GM23248 (cell line): ENCODE measurements at regions not wholly inside any gene's neighbourhood (a gene's known extent, or its start where the extent isn't known, plus 50 kb on each side); places are given as distances from the start of the nearest gene placed in this dataset.

Experiments
- DNase-seq: peaks from one replicate; pipeline ENCODE4 v3.0.0-alpha.2; 2015
- H2AFZ ChIP-seq: fragments of 200-600 bp; sonication (generic); 2 replicates; pipeline ENCODE4 v1.6.1; 2016; ENCODE audit warnings: antibody characterized with exemption
- H3F3A ChIP-seq: fragments of 200-600 bp; sonication (generic); 2 replicates; pipeline ENCODE4 v1.6.1; 2016; ENCODE audit warnings: mild to moderate bottlenecking, antibody characterized with exemption, mixed run types; ENCODE audit not compliant: insufficient read depth
- H3K27ac ChIP-seq: fragments of 200-600 bp; sonication (generic); 2 replicates; pipeline ENCODE4 v1.5.1; 2016; ENCODE audit warnings: mild to moderate bottlenecking
- H3K27me3 ChIP-seq: fragments of 200-600 bp; sonication (generic); replicated peaks from 2 replicates; pipeline ENCODE4 v1.6.1; 2016; ENCODE audit warnings: mild to moderate bottlenecking; ENCODE audit not compliant: insufficient read depth
- H3K36me3 ChIP-seq: fragments of 200-600 bp; sonication (generic); 2 replicates; pipeline ENCODE4 v1.6.1; 2016; ENCODE audit warnings: low read depth, mild to moderate bottlenecking
- H3K4me1 ChIP-seq: fragments of 200-600 bp; sonication (generic); 2 replicates; pipeline ENCODE4 v1.6.1; 2016; ENCODE audit warnings: mild to moderate bottlenecking; ENCODE audit not compliant: insufficient read depth
- H3K4me2 ChIP-seq: fragments of 200-600 bp; sonication (generic); one replicate; pipeline ENCODE4 v1.6.1; 2016; ENCODE audit warnings: mild to moderate bottlenecking; ENCODE audit not compliant: unreplicated experiment
- H3K4me3 ChIP-seq: fragments of 200-600 bp; sonication (generic); 2 replicates; pipeline ENCODE4 v1.5.1; 2016; ENCODE audit warnings: mild to moderate bottlenecking
- H3K79me2 ChIP-seq: fragments of 200-600 bp; sonication (generic); 2 replicates; pipeline ENCODE4 v1.6.1; 2016; ENCODE audit warnings: mild to moderate bottlenecking; ENCODE audit not compliant: insufficient read depth
- H3K9ac ChIP-seq: fragments of 200-600 bp; sonication (generic); 2 replicates; pipeline ENCODE4 v1.6.1; 2016; ENCODE audit warnings: mild to moderate bottlenecking
- H3K9me2 ChIP-seq: fragments of 200-600 bp; sonication (generic); 2 replicates; pipeline ENCODE4 v1.6.1; 2016; ENCODE audit warnings: mixed run types, mild to moderate bottlenecking, moderate library complexity; ENCODE audit not compliant: insufficient read depth
- H3K9me3 ChIP-seq: fragments of 200-600 bp; sonication (generic); one replicate; pipeline ENCODE4 v1.6.1; 2017; ENCODE audit warnings: low read depth
- H4K20me1 ChIP-seq: fragments of 200-600 bp; sonication (generic); 2 replicates; pipeline ENCODE4 v1.6.0; 2016; ENCODE audit not compliant: insufficient read depth
- EZH2 ChIP-seq: fragments of 200-600 bp; sonication (generic); IDR thresholded peaks from 2 replicates; pipeline ENCODE4 v1.6.1; 2018; ENCODE audit warnings: antibody characterized with exemption, mild to moderate bottlenecking; ENCODE audit not compliant: insufficient read depth, poor library complexity, severe bottlenecking
- EZH2phosphoT487 ChIP-seq: fragments of 200-600 bp; sonication (generic); IDR thresholded peaks from 2 replicates; pipeline ENCODE4 v1.6.1; 2018; ENCODE audit warnings: antibody characterized with exemption, moderate library complexity, mild to moderate bottlenecking, low read depth; ENCODE audit not compliant: insufficient read depth
- WGBS, 2 experiments: methylation state at CpG; one replicate each; pipeline ENCODE4 v1.1.6; 2015 to 2017; ENCODE audit warnings: low lambda C conversion rate in 2 of 2, low coverage in 1 of 2; ENCODE audit errors: missing lambda C conversion rate in 2 of 2; 5-methylcytosine and 5-hydroxymethylcytosine counted together
- in situ Hi-C: fragments of 300-500 bp; cut with MboI; formaldehyde crosslinking; loops from 2 replicates; pipeline ENCODE4 v1.15.0; 2020

- TF ChIP-seq EZH2phosphoT487: no peak
- no peak for TF ChIP-seq EZH2
Observed at GRCh38 chr14:104397956-104398355, 181.6 kb upstream of the C14orf180 start.

GRCh38 chr14:104398656-104399055 lies 180.9 kb upstream of the C14orf180 start:
- H3K9me3 ChIP-seq: no peaks in the 10 kb centered on the region
- no peaks in the 10 kb centered on the region for H3K4me1 ChIP-seq
- in situ Hi-C loops: no loop called here
- H3K36me3 ChIP-seq: no peaks in the 10 kb centered on the region
- 26 to 35% methylated on average over 7 of the region's 7 CpGs for WGBS, 2 experiments
- no peak for DNase-seq
- H3K79me2 ChIP-seq: no peaks in the 10 kb centered on the region
- no peaks in the 10 kb centered on the region for H3K27me3 ChIP-seq
- H2AFZ ChIP-seq: no peak overlapping the region
- no peaks in the 10 kb centered on the region for H3K9me2 ChIP-seq
- H3K4me2 ChIP-seq: no peak overlapping the region
- no peak overlapping the region for H3K4me3 ChIP-seq
- H3F3A ChIP-seq: no peaks in the 10 kb centered on the region
- H4K20me1 ChIP-seq: no peaks in the 10 kb centered on the region
- no peak overlapping the region for H3K9ac ChIP-seq
- no peak overlapping the region for H3K27ac ChIP-seq
- no peak for TF ChIP-seq EZH2phosphoT487

More at GRCh38 chr14:104397956-104398355, 181.6 kb upstream of the C14orf180 start:
- no peak overlapping the region for H3K4me3 ChIP-seq
- no peaks in the 10 kb centered on the region for H3K79me2 ChIP-seq
- no peak overlapping the region for H3K27ac ChIP-seq
- H4K20me1 ChIP-seq: no peaks in the 10 kb centered on the region
- no peaks in the 10 kb centered on the region for H3F3A ChIP-seq
- 46 to 64% methylated on average over 2 of the region's 2 CpGs for WGBS, 2 experiments
- no peak overlapping the region for H2AFZ ChIP-seq
- no peaks in the 10 kb centered on the region for H3K9me3 ChIP-seq
- no peaks in the 10 kb centered on the region for H3K27me3 ChIP-seq
- H3K4me2 ChIP-seq: no peak overlapping the region
- no peak overlapping the region for H3K9ac ChIP-seq
- in situ Hi-C loops: no loop called here
- no peaks in the 10 kb centered on the region for H3K4me1 ChIP-seq
- H3K36me3 ChIP-seq: no peaks in the 10 kb centered on the region
- no peaks in the 10 kb centered on the region for H3K9me2 ChIP-seq
- DNase-seq: no peak

GRCh38 chr14:104399432-104400155 lies 180.0 kb upstream of the C14orf180 start:
- TF ChIP-seq EZH2: no peak
- TF ChIP-seq EZH2phosphoT487: no peak
- H3F3A ChIP-seq: no peaks in the 10 kb centered on the region
- in situ Hi-C loops: no loop called here
- H3K4me3 ChIP-seq: no peak overlapping the region
- no peak overlapping the region for H2AFZ ChIP-seq
- no peaks in the 10 kb centered on the region for H3K36me3 ChIP-seq
- 13 to 15% methylated on average over 10 of the region's 10 CpGs for WGBS, 2 experiments
- H4K20me1 ChIP-seq: no peaks in the 10 kb centered on the region
- H3K4me1 ChIP-seq: no peaks in the 10 kb centered on the region
- no peak overlapping the region for H3K4me2 ChIP-seq
- no peaks in the 10 kb centered on the region for H3K9me2 ChIP-seq
- H3K9me3 ChIP-seq: no peaks in the 10 kb centered on the region
- H3K27ac ChIP-seq: no peak overlapping the region
- H3K27me3 ChIP-seq: no peaks in the 10 kb centered on the region
- no peaks in the 10 kb centered on the region for H3K79me2 ChIP-seq
- H3K9ac ChIP-seq: no peak overlapping the region
- DNase-seq: no peak

- Histone ChIP-seq H3K79me2 (no peaks in the 10 kb centered on the region), H3K27me3 (no peaks in the 10 kb centered on the region), H3K36me3 (no peaks in the 10 kb centered on the region), H3K9me3 (no peaks in the 10 kb centered on the region), H3K27ac (no peak overlapping the region), H3K4me3 (no peak overlapping the region), H3F3A (no peaks in the 10 kb centered on the region), H2AFZ (no peak overlapping the region), H3K9ac (no peak overlapping the region), H3K9me2 (no peaks in the 10 kb centered on the region), H4K20me1 (no peaks in the 10 kb centered on the region), H3K4me1 (no peaks in the 10 kb centered on the region), H3K4me2 (no peak overlapping the region)
- DNase-seq: no peak
- WGBS, 2 experiments: 15 to 17% methylated on average over 4 of the region's 4 CpGs
- TF ChIP-seq EZH2 (no peak), EZH2phosphoT487 (no peak)
- in situ Hi-C loops: no loop called here
Observed at GRCh38 chr14:104400355-104400754, 179.2 kb upstream of the C14orf180 start.
